CD4-positive, alpha-beta T cell treated with Interleukin-21 for 1 hour (primary cell): ENCODE measurements at regions not wholly inside any gene's neighbourhood (a gene's known extent, or its start where the extent isn't known, plus 50 kb on each side); places are given as distances from the start of the nearest gene placed in this dataset.

Experiments used
- DNase-seq: peaks from one replicate; pipeline ENCODE4 v3.0.0-alpha.2; 2020

DNA sequence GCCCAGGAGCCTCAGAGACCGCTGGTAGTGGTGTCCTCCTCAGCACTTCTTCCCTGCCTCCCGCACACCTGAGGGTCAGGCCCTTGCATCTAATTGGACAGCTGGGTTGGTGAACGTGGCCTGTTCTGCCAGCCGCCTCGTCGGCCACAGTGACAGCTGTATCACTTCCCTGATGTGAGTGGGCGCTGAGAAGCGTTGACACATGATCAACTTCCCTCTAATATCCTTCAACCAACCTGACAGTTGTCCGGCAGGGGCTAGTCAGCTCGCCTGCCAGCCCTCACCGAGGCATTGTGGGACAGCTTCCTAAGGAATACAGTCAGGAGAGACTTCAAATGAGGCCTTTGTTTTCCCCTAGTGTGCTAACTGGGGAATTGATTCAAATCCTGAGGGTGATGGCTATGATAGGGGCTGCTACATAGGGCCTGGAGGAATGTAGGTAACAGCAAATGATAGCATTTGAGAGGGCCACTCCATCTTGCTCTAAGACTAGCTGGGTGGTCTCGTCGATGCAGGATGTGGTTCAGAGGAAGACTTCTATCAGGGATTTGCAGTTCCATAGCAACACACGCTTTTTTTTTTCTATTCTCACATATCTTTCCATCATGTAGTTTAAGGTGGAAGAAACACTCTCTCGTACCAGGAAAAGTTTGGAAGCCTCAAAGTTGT is 230.8 kb downstream of the TSHZ3 start:
- DNase-seq = no peak

DNA sequence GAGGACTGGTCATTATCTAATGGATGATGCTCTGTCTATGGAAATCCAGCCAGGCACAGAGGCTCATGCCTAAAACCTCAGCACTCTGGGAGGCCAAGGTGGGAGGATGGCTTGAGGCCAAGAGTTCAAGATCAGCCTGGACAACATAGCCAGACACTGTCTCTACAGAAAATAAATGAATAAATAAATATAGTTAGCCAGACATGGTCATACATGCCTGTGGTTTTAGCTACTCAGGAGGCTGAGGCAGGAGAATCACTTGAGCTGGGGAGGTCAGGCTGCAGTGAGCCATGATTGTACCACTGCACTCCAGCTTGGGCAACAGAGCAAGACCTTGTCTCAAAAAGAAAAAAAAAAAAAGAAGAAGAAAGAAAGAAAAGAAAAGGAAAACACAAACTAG is 234.7 kb downstream of the TSHZ3 start:
- no peak for DNase-seq

DNA sequence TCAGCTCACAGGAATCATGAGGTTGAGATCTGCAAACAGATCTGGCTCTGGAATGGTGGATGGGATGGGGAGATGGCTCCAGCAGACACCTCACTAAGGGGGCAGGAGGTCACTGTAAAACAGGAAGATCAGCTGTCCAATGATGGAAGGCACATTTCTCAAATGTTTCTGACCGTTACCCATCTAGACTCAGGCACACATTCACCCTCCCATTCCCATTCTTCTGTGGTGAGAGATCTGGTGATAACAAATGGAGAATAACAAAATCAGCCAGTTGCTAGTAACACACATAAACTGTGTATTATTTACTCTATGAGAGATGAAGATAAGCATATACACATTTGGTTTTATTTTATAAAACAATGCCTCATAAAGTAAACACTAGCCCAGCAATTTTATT is 235.9 kb downstream of the TSHZ3 start:
- DNase-seq = no peak

DNA sequence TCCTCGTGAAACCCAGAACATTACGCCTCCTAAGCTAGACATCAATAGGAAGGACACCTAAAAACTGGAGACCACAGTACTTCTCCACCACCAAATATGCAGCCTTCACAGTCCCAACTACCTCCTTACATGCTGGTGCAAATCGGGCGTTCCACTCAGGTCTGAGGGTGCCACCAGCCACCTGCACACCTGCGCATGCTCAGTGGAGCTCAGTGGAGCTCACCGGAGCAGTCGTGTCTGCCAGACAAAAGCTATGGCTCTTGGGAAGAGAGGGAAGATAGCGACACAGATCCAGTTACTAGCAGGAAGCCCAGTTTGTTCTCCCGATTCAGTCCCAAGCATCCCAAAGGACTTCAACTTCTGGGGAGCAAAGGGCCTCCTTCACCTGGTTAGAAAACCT is 237.1 kb downstream of the TSHZ3 start:
- no peak for DNase-seq

DNA sequence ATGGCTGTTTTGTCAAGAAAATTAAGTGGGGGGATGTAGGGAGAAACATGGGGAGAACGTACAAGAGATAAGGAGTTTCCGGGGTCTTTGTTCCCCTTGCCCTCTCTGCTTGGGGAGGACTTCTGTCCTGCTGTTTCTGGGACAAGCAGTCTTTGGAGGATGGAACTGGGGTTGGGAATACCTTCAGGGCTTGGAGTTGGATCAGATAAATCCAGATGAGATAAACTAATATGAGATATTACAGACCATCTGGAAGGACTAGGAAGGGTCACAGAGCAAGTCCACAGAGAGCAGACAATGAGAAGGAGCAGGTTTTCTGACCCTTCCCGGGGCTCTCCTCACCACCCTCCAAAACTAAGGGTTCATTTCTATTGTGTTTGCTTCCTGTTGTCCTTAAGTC is 237.5 kb downstream of the TSHZ3 start:
- no peak for DNase-seq

DNA sequence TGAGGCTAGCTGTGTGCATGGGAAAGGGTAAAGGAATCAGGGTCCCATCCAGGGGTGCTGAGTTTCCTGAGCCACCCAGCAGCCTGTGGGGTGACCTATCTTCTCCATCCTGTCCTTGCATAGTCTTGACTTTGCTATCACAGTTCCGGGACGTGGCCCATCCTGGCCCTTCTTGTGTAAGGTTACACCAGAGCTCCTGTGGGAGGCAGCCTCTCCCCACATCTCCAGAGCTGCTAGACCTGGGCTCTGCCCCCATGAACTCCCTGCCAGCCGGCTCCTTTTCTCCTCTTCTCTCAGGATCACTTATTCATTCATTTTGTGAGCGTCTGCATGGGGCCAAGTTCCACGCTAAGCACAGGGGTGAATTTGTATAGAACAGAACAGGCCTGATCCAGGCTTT is 238.9 kb downstream of the TSHZ3 start:
- DNase-seq = no peak

DNA sequence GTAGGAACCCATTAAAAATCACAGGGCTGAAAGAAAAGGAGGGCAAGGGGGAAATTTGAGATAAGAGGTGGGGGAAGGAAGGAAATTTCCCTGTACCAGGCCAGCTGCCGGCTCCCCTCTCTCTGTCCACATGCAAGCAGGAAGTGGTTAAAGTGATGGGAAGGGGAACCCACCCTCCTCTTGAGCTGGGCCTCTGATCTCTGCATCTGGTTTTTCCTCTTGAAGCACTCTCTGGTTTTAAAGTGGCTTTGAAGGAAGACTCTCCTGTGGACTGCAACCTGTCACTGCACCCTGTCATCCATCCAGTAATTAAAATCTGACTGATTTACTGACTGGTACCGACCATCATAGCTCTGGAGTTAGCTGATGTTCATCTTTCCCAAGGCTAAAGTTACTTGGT is 239.6 kb downstream of the TSHZ3 start:
- no peak for DNase-seq

DNA sequence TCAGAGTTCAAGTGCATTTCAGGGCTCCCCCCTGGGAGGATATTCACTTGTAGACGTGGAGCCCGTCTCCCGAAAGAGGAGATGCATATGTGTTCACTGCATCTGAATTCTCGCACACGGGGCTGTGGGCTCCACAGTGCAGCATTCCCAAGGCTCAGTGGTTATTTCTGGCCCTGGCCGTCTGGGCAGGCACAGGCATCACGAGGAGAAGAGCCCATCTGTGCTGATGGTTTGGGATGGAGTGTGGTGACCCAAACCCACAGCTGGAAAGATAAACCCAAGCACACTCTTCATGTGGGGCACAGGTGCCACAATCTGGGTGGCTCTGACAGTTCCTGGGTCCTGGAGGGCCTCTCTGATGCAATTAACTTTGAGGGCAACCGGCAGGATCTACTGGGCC is 242.1 kb downstream of the TSHZ3 start:
- no peak for DNase-seq

DNA sequence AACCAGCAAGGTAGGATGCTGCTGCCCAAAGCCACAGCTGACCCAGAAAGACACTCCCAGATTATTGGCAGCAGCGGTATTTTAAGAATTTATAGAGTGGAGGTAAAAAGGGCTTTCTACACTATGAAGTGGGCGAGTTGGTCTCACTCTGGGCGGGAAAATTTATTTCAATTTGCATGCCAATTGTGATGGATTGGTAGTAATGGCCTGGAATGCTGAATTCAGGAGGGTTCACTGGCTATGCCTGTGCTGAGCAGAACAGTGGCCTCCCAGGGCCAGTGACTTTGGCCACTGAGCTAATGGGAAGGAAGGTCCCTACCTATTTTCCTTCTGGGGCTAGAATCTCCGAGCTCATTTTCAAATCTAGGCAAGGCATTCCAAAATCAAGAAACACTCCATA is 243.5 kb downstream of the TSHZ3 start:
- no peak for DNase-seq

DNA sequence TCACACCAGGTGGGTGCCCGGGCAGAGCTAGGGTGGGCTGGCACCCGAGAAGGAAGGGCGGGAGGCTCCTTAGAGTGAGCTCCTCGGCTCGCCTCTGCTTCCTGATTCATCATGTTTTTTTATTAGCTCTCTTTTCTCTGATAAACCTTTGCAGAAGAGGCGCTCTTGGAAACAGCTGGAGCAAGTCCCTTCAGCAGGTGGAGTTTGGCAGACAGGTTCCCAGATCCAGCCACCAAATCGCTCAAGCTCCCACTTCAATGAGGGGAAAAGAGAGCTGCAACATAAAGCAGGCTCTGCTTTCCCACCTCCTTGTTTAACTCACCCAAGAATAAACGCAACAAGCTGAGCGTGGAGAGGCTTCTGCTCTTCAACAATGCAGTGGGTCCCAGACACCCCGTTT is 244.8 kb downstream of the TSHZ3 start:
- no peak for DNase-seq

DNA sequence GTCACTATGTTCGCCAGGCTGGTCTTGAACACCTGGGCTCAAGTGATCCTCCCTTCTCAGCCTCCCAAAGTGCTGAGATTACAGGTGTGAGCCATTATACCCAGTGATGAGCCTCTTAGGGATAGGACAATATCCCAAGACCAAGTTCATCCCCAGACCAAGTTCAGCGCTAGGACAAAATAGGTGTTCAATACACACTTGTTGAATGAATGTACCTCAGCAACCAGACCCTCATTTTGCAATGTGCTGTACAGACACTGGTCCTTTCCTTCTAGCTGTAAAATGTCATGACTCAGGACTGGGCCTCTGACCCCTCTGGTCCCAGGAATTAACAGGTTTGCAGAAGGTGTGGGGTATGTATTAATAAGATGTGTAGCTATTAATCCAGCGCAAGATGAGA is 246.0 kb downstream of the TSHZ3 start:
- DNase-seq = no peak

DNA sequence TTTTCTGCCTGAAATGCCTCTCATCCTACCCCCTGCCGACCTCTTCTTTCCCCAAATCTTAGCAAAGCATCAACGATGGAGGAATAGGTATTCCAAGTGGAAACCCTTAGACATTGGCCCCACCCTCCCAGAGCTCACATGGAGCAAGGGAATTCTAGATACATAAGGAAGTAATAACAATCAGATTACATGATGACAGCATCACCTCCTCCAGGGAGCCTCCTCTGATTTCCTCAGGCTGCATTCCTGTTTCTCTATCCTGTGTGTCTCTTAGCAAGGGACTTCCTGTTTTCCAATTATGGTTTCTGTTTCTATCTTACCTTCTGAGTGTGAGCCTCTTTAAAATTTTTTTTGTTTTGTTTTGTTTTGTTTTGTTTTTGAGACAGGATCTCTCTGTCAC is 246.6 kb downstream of the TSHZ3 start:
- no peak for DNase-seq

DNA sequence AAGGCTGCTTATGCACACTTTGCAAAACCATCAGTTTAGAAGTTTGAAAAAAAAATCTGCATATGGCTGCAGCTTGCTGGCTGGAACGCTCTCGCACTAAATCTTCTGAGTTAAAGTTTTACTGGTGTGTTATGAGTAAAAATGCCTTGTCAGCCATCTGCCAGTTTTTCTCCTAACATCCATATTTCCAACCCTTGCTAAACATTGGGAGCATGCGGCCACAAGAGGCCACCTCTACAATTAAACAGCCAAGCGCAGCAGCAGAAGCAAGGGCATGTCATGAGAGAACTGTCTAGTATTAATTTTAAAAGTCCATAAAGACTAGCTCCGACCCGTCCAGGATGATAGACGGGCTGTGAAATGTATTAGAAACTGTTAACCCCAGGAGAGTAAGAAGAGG is 248.3 kb downstream of the TSHZ3 start:
- DNase-seq = no peak

DNA sequence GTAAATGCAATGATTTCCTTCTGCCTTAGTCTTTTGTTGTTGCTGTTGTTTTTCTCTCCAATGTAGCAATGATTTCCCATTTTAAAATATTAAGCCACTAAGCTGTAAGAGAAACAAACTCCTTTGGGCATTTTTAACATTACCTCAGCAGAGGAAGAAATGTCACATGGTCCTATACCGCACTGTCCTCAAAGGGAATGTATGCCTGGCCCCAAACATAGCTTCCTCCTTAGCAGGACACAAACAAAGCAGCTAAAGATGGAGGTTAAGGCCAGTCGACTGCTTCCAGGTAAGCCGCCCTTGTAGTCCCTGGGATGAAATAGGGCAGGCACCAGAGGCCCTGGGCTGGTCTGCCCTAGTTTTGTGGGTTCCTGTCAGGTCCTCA is 249.0 kb downstream of the TSHZ3 start:
- no peak for DNase-seq

DNA sequence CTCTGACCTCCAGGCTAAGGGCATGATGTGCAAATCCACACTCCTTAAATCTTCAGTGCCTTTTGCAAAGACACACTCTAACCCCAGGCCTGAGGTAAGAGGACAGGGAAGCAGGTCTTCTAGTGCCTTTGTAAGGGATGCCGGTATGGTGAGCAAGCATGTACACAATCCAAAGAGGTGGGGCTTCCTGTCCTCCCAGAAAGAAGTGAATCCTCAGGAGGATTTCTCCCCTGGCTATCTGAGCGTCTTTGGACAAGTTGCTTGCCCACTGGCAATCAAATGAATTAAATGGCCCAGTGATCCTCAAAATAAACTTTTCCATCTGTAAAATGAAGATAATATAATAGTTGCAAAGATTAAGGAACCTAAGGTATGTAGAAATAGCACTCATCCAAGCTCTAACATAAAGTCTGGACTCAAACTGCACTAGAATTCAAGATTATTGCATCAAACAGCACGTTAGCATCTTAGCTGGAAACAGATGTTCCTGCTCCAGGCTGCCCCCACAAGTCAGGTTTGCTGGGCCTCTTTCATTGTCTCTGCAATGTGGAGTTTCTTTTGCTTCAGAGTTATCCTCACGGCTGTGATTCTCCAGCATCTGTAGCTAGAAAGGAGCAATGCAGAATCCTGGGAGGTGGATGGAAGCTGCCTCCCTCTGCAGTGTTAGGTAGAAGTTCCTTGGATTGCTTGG is 249.6 kb downstream of the TSHZ3 start:
- no peak for DNase-seq

DNA sequence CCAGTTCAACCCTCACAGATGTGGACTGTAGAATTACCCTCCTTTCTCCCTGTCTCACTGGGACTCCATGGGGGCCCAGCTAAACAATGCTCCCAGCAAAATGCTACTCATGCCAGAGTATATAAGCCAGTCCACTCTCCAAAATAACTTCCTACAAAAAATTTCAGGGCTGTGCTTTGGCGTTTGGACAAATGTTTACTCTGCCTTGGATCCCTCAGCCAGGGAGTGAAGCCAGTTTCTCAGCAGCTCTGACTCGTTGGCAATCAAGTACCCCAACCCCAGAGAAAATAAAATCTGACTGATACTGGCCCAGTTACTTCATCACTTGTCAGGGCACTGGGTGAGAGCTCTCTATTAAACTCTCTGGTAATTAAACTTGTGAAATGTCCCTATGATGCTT is 250.4 kb downstream of the TSHZ3 start:
- no peak for DNase-seq

DNA sequence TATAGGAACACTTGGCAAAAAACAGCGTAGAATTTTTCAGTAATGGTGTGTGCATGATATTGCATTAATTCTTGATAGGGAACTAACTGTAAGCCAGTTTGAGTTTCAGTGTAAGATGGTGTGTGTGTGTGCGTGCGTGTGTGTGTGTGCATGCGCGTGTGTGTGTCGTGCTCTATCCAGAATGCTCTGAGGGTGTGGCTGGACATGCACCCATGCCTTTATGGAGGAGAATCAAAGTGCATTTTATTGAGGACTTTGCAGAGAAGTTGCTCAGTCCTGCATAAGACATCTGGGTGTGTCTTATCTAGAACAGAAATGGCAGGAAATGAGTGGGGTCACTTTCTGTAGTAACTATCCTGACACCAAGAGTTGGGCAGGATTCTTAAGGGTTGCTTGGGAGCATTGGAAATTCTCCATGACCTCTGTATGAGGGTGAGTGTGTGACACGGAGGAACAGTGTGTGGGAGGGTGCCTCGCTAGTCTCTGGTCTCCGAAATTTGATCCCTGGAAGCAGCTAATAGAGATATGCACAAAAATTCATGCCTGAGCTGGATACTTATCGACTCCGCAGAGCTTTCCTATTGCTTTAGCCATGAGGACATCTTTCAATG is 252.2 kb downstream of the TSHZ3 start:
- DNase-seq = no peak

DNA sequence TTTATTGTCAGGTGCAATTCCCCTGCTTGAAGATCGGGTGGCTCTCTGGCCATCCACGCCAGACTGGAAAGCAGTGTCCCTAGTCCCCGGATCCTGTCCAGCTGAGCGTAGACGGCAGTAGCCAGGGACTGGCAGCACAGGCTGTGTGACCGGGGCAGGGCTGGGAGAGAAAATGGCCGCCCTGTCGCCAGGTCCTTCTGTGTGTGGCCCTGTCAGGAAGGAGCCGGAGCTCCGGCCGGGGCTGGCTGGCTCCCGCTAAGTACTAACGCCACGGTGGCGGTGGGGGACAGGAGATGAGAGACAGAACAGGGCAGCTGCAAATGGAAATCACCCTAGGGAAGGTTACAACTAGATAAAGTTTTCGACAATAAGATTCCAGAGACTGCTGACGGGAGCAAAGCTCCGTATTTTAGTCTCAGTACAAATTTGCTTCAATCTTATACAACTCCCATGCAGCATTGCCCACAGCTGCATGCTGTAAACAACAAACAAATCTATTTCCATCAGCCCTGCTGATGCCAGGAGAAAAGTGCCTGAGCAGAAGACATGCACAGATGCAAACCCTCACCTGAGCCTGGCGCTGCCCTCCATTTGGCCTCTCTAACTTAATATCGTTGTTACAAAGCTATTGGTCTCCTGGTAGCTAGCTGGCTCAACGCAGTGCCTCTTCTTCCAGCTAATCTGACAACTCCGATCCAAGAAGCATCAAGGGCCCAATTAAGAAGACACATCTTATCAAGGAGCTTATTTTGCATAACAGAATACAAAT is 253.0 kb downstream of the TSHZ3 start:
- no peak for DNase-seq

DNA sequence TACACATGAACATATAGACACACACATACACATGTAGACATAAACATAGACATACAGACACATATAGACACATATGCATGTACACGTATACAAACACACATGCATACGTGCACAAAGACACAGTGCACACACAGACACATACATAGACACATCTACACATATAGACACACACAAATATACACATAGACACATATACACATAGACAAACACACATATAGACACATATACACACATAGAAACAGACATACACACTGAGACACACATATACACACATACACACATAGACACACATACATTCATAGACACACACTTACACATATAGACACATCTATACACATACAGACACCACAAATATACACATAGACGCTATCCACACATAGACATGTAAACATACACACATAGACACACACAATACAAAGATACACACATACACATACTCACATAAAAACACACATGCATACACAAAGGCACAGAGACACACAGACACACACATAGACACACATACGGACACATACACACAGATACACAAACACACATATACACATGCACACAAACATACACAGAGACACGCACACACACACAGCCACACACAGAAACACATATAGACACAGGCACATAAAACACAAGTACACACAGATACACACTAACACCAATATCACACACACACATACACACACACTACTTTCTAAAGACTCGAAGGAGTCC is 254.0 kb downstream of the TSHZ3 start:
- DNase-seq = no peak

DNA sequence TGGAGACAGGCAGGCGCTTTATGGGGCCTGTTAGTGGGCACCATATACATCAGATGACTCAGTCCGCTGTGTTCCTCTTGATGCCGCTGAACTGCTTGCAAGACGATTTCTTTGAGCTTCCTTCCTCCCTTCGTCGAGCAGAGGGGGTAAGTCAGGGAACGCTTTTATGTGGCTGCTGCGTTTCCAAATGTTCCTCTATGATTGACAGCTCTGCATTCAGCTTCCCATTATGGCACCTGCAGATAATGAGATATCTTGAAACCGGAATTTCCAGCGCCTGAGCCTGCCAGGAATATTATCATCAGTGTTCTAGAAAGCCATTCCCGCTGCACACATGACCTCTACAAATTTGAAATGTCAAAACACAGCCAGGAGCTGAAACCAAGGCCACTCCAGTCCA is 257.0 kb downstream of the TSHZ3 start:
- DNase-seq = no peak

DNA sequence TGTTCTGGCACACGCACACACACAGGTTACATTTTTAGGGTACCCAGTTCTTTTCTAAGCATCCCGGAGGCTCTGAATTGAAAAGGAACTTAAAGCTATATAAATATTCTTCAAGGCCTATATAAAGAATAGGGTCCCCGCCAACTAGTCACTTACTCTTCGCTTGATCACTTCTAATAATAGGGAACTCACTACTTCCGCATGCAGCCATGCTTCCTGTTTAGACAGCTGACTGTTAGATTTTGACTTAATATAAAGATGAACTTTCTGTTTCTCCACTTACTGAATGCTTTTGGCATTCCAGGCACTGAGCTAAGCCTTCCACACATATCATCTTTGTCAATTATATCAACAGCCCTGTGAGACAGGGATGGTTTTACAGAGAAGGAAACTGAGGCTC is 259.6 kb downstream of the TSHZ3 start:
- no peak for DNase-seq

DNA sequence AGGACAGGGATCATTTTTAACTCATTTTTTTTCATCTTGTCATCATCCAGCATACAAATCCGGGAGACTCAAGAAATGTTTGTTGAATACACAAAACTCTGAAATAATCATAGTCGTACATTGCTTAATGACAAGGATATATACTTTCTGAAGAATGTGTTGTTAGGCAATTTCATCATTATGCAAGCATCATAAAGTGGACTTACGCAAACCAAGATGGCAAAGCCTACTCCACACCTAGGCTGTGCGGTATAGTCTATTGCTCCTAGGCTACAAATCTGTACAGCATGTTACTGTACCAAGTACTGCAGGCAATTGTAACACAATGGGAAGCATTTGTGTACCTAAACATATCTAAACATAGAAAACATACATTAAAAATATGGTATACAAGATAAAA is 264.1 kb downstream of the TSHZ3 start:
- DNase-seq = no peak

DNA sequence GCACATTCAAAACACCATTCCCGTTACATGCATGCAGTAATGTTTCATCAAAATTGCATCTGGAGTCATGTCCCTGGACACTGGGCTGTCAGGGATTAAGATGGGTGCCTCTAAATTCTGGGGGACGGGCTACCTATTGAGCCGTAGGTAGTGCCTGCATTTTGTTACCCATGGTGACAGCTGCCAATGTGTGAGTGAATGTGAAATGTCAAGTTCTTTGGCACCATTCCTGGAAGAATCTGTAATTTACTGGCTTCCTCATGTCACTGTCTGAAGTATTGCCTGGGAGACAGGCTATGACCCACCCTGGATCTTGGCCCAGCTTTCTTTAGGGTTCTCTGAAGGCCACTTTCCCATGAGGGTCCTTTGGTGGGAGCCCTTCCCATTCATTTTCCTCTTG is 266.1 kb downstream of the TSHZ3 start:
- no peak for DNase-seq
